Iris pigment epithelial cell (primary cell): ENCODE measurements at regions not wholly inside any gene's neighbourhood (a gene's known extent, or its start where the extent isn't known, plus 50 kb on each side); places are given as distances from the start of the nearest gene placed in this dataset.

Experiments used
- DNase-seq: peaks from one replicate; pipeline ENCODE4 v3.0.0-alpha.2; 2011; ENCODE audit warnings: low read depth

DNA sequence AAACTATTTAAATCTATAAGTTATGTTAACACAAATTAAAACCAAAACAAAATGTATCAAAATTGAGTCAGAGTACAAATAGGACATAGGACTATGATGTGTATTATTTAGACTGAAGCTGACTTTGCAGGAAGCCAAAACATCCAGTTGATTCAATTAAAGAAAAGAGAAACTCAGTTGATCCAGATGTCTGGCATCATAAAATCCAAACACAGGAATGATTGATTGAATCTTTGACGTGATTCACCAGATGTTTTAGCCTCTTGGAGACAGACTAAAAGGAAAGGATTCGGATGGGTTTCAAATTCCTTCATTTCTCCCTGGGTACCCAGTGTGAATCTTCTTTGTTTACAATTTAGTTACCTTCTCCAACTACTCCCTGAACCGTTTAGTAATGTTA, 272.9 kb downstream of the IRS1 start:
- no peak for DNase-seq

DNA sequence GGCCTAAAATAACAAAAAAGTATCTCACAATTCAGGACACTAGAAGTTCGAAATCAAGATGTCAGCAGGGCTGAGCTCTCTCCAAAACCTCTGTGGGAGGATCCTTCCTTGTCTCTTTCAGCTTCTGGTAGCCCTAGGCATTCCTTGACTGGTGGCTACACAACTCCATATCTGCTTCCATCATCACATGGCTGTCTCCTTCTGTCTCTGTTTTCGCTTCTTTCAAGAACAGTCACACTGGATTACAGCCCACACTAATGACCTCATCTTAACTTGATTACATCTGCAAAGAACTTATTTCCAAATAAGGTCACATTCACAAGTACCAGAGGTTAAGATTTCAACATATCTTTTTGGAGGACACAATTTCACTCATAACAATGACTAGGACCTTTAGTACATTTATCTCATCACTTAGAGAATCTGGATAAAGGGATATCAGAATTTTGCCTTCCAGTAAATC, 275.2 kb downstream of the IRS1 start:
- DNase-seq = peak; percentile 98

DNA sequence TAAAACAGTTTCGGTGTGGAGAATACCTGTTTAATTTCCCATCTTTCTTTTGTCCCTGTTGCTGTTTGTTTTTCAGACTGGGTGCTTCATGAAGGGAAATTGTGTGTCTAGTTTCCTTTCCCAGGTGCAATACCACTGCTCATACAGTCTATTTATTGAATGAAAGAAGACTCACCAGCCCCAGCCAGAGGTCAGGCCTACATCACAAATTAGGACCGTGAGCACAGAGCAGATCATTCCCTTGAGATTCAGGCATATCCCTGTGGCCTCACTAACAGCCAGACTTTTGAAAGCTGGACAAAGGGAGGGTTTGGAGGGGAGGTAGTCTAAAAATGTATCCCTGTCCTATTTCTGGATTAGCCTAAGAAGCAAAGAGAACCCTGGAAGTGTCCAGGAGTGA, 278.9 kb downstream of the IRS1 start:
- DNase-seq = no peak

DNA sequence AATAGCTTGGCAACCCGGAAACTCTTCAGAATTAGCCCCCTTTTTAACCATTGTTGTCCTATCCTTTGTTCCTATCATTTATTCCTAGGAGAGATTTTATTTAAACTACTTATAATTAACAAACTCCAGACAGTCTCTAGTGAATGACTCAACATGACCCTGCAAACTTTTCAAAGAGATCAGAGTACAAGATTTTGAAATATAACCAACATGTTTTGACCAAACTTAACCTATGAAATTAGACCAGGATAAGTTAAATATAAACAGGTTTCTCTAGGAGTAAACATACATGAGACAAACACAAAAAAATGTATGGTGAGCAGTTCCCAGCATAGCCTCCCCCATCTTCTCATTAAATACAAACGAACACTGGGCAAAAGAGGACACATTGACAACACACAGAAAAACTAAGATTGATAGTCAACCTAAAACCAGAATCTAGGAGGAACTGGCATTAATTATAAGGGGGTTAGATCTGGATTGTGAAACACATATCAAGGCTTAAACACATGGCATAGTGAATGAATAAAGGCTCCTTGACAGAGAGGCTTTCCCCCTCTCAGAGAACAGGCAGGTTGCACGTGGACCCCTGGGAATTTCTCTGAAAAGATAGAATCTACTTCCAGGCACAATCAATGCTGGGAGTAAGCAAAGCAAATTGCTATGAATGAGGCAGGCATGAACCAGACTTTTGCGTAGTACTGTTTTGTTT, 284.1 kb downstream of the IRS1 start:
- peak; percentile 85 for DNase-seq

DNA sequence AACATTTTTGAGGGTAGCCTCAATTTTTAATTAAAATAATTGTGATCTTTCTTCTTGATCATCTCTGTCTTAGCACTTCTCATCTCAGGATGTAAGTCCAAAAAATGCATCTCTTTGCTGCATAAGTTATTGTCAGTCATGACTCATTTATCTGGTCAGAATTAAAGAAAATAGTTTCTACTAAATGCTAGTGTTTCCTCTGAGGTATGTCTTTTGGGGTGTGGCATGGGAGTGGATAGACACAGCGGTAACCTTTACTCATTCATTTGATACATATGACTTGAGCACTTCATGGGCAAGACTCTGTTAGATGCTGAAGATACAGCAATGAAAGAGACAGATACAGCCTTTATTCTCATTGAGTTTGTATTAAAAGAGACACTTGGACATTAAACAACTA, 284.7 kb downstream of the IRS1 start:
- peak; percentile 80 for DNase-seq

DNA sequence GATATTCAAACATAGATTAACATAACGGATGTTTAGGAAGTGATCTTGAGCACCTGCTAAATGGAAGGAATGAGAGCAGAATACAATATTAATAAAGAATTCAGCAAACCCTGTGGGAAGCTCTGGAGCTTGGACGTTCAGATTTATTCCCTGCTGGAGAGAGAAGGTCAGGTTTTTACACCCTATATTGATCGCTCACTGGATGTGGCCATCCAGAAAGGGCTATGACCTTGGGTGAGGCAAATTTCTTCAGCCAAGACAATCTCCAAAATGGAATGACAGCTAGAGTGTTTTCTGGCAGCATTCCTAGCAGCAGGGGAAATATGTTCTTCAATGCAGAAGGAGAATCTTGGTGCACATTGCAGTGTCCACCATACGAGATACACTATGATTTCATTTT, 288.3 kb downstream of the IRS1 start:
- no peak for DNase-seq

DNA sequence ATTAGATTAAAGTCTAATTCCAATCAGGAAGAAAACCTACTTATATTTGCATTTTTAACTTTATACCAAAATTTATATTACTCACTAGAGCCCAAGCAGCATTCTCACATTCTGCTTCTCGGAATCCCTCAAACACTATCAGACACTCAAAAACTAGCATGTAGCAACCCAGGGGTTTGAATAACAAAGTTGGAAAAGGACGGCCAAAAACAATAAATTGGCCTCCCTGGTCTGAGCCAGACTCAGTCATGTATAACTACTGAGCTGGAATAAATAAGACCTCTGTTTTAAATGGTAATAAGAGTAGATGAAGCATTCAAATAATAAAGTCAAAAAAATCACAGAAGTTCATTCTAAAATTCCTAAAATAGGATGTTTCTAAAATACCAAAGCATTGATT, 290.9 kb downstream of the IRS1 start:
- peak; percentile 23 for DNase-seq

DNA sequence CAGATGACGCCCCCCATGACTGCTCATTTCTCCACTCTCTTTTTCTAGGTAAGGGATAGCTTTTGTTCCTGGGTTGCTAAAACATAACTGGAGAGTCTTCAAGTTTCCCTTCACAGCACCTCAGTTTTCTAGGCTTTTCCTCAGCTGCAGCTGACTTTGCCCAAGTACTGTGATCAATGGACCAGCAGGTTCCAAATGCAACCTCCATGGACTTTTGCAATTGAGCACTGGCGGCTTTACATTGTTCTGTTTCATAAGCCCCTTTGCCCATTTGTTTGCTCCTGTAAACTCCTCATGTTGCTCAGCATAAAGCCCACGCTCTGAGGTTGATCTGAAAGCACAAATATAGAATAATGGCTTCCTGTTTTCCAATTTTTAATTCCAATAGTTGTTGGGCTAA, 291.6 kb downstream of the IRS1 start:
- DNase-seq = no peak

DNA sequence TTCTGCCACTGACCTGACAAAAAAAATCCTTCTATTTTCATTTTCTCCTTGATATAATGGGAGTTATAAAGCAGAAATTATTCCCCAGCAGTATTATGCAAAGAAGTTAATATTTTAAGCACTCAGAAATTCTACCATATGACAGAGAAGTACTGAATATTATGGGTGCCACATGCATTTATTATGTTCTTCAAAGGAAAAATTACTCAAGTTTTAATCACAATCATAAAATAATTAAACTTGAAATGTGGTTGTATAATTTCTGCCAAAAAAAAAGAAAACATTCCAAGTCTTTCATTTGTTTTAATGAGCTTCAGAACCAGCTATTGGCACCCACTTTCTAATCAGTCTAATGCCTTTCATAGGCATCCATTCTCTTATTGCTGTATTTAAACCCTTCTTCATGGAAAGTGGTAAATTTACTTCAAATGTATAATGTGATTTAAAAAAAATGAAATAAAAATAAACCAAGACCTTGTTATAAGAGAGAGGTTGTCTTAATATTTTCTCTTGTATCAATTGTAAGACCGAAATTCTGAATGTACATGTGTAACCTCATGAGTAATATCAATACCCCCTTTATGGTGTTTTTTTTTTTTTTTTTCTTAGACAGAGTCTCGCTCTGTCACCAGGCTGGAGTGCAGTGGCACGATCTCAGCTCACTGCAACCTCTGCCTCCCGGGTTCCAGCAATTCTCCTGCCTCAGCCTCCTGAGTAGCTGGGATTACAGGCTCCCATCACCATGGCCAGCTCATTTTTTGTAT, 302.3 kb downstream of the IRS1 start:
- DNase-seq = no peak

DNA sequence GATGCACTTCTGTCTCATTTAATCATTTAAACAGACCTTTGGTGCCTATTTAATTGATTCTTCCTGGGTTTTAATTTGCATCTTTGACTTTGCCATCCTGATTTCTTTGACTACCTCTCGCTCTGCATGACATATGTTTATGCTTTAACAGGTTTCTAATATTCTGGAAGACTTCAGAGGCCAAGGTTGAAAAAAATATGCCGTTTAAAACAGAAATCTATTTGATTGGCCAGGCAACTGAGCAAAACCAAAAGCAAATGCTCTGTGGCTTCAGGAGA, 303.4 kb downstream of the IRS1 start:
- no peak for DNase-seq

DNA sequence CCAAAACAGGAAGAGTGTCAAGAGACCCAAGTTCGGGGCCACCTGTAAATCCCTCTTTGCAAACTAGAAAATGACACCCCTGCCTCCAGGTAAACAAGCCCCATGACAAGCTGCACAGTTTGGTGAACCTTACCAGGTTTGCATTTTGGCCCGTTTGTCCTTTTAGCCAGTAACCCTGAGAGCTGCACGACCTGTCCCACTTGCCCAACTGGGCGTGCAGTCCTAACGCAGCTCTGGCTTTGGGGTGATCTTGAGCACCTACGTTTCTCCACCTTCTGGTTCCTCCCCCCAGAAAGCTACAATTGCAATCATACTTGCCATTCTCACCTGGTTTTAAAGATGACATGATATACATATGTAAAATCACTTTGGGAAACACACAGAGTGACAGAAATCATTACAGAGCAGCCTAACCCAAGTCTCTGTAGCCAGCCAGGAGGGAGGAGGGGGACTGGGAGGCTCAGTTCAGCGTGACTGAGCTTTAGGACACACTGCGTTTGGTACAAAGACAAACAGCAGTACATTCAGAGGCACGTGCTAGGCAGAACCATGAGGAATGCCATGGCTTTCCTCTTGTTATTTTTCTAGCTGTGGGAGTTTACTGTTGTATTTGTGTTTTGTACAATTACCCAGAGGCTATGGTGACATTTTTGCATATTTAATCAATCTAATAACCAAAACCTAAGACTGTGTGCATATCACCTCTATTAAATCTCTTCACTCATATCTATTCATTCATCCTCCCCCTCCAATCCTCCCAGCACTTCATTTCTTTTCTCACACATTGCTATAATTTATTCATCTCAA, 304.0 kb downstream of the IRS1 start:
- no peak for DNase-seq

DNA sequence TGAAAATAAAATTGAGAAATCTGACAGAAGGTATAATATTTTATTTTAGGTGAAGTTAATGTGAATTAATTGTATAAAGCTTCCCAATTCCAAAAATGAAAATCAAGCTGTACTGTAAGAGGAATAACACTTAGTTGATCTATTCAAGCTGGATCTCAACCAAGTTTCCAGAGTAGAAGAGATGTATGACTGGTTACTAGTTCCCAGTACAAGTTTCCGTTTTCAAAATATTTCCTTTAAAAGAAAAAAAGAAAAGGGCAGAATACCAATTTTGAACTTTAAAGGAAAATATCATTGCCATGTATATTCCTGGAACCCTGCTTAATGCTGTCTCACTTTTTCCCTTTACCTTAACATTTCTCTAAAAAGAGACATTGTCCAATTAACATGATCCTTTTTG, 308.5 kb downstream of the IRS1 start:
- DNase-seq = no peak

DNA sequence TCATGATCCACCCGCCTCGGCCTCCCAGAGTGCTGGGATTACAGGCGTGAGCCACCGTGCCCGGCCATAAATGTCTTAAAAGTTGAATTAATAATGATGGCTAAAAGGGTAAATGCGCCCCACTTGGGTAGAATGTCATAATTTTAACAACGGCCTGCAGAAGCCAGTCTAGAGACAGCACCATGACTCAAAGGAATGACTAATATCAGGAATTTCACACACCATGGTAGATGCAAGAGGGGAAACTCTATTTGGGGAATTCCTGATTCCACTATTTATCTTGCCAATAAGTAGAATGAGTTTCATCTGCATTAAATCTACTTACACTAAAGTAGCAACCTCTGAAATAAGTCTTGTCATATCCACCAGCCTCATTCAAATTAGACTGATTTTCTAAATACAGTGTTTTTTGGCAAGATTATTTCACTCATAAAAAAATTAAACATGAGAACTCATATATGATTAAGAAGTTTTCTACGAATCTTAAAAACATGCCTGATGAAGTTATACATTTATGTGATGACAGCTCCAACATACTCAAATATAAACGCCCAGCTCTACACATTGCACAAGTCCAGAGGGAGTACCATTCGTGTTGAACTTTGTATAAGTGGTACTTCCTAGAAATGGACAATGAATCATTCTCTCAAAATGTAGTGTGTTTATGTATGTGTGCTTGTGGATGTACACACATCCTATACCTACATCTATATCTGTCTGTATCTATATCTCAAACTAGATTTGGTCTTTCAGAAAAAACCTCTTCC, 309.7 kb downstream of the IRS1 start:
- DNase-seq = peak; percentile 90

DNA sequence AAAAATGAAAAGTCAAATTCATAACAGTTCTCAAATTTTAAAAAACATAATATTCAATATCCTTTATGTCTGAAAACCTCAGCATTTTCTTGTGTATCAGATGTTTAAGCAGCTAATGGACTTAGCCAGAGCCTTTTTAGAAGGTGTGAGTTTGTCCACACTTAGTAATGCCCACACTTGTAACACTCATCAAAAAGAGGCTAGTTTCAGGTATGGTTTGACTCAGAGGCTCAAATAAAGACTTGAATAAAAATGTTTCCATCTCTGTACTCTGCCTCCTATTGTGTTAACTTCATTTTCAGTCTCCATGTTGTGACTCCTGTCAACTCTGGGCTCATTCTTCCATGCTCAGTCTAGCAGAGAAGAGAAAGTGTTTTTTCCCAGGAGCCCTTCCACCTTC, 311.6 kb downstream of the IRS1 start:
- no peak for DNase-seq

DNA sequence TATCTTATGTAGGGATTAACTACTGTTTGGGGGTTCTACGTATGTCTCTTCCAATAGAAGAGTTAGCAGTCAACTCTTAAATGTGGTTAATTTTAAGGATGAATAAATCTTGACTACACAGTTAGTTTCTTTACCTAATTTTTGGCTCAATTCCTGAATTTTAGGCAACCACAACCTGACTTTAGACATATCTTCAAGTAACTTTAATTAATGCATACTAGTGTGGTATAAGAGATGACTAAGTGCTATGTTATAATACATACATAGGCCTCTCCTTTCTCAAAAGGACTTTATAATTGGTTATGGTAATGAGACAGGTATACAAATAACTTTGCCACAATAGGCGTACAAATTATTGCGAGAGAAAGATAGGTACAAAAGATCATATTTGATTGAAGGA, 312.0 kb downstream of the IRS1 start:
- no peak for DNase-seq

DNA sequence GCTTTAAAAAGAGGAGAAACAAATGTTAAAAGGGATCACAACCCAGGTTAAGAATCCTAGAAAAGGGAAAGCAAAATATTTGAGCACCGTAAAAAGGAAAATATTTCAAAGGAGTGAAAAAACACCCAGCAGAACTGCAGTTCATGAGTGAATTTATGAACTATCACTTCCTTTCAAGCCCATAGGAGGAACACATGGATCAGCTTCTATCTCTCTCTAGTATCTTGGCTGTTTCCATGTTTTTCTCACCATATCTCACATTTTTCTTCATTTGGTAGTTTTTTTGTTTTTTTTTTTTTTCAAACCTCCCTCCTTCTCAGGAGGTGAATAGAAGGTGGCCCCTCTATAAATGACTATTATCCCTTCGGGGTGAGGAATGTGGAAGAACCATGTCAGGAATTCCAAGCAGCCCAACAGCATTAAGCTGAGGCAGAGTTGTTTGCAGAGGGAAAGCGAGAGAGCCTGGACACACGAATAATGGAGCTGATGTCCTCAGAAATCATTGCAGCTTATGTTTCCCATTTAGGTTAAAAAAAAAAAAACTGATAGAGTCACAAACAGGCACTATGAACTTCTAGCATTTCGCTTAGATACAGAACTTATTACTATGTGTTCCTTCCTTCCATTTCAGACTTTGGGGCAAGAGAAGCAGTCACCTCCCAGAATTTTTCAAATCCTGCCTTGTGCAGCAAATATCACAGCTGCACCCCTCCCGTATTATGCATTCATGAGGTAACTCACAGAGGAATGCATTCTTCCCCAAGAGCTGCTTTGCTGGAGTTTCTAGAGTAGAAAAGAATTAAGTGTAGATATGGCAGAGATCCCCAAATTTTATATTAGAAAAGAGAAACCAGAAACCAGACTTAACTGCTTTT, 315.6 kb downstream of the IRS1 start:
- peak; percentile 68 for DNase-seq

DNA sequence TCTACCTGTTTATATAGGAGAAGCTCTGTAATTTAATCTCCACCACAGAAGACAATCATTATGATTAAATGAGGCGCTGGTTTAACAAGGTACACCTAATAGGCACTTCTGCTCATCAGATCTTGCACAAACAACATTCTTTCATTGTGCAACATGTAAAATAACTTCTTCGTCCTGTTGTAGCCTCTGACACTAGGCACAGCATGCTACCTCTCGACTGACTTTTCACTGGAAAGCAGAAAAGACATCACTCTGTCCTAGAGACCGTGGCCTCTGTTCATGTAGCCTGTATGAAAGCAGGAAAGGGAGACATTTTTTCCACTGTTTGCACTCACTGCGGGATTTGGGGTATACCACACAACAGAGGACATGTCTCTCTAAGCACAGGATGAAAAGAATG, 316.5 kb downstream of the IRS1 start:
- peak; percentile 35 for DNase-seq

DNA sequence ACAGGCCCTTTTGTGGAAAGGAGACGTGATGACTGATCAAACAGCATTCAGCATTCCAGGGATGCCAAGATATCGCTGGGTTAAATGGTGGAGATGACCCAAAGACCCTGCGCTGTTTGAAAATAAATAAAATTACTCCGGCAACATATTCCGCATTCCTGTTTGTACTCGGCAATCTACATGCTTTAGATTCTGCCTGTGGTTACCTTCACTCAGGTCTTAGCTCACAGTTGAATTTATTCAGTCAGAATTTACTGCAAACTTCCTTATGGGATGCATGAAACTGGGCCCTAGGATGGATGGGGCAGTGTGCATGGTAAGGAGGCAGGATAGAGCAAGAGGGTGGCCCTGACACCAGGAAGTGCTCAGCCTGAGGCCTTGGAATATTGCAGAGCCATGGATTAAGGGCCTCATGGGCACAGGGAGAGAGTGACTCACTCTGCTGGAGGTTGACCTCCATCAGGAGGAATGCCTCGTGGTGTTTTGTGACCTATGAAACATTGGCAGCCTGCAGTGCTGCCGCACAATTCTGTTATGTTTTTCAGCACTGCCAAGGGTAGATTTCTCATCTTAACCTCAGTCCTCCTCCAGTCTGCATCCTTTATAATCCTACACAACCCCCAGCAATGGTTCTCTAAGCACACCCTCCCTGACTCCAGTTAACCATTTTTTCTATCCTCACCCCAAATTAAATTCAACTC, 321.4 kb downstream of the IRS1 start:
- DNase-seq = peak; percentile 96

DNA sequence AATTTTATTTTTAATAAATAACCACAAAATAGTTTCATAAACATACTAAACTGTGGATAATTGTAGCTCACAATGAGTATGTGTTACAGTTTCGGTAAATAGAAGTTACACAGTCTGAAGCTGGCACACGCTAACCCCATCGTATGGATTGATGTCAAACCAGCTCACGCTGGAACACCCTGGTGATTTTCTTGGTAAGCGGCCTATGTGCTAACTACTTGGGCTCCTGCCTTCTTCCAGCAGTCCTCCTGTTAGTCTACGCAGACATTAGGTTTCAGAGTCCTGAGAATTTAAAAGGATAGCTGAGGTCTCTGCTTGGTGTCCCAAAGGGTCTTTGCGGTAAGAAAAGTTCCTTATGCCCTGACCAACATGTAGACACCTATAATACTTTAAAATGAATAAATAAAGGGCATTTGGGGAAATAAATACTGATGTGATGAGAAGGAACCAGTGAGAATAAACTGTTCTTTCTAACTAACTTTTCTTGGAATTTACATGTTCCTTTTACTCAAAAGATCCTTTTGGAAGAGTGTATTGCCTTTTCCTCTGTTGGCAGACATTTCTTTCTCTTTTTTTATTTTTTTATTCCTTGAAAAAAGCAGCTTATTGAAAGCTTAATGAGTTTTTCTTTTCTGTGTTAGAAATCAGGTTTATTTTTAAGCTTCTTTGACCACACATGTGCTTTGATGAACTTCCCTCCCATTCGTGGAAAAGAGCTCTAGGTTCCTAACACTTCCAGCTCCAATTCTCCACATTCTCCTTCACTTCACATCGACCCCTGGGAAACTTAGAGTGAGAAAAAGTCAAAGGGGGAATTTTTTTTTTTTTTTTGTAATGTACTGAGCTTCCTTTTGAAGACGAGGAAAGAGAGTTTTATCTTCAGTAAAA, 322.2 kb downstream of the IRS1 start:
- no peak for DNase-seq

DNA sequence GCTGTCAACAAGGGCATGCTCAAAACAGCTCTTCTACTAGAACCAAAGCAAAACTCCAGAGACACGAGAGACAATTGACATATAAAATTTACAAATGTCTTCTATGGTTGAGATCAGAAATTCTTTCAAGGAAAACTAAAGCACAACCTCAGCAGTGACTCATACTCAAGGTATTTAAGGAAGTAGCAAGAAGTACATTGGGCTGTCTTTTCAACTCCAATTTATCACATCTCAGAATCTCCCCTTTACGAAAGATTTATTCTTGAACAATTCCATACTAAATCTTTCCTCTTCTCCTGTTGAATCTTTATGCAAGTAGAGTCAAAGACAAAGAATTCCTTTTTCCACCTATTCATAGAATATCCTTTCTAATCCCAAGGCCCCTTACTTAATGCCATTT, 324.0 kb downstream of the IRS1 start:
- peak; percentile 84 for DNase-seq
